ENCODE measurements at regions not wholly inside any gene's neighbourhood (a gene's known extent, or its start where the extent isn't known, plus 50 kb on each side); places are given as distances from the start of the nearest gene placed in this dataset.
"Not testable (repeated sequence)": the region's sequence is repeated elsewhere in the genome, so short reads cannot be mapped to it uniquely, and the experiment has no call there.

GRCh38 chr10:124172181-124172916, 79.0 kb upstream of the CHST15 start:
- no peak for DNase-seq
- H3K9me3 Mint-ChIP-seq = no peaks in the 10 kb centered on the region
- no peaks in the 10 kb centered on the region for H3K36me3 Mint-ChIP-seq
- H3K4me1 Mint-ChIP-seq = peaks cover 13 to 19% (median 15%) of the 10 kb centered on the region in 3 donors
- peak overlapping the region in 1 of 6 donors; percentile 10 for H3K27ac Mint-ChIP-seq
- ATAC-seq (ENCODE audit: low read depth in 2 of 2) = no peak
- H3K4me3 Mint-ChIP-seq = no peak overlapping the region
- H3K27me3 Mint-ChIP-seq = peaks cover 3 to 22% (median 16%) of the 10 kb centered on the region in 3 donors

- Mint-ChIP-seq H3K9me3 (no peaks in the 10 kb centered on the region), H3K4me3 (no peak overlapping the region), H3K36me3 (no peaks in the 10 kb centered on the region), H3K27ac (peak overlapping the region in 1 of 6 donors; percentile 53), H3K4me1 (peaks cover 11 to 15% (median 13%) of the 10 kb centered on the region in 3 donors), H3K27me3 (peaks cover 0 to 16% (median 12%) of the 10 kb centered on the region in 3 donors)
- ATAC-seq (ENCODE audit: low read depth in 2 of 2) (no peak), DNase-seq (no peak)
Measured at GRCh38 chr10:124171561-124171960, 78.2 kb upstream of the CHST15 start.

- no peak for DNase-seq
- H3K27me3 Mint-ChIP-seq = peaks cover 0 to 9% (median 5%) of the 10 kb centered on the region in 3 donors
- no peak overlapping the region for H3K27ac Mint-ChIP-seq
- no peak for ATAC-seq (ENCODE audit: low read depth in 2 of 2)
- H3K4me1 Mint-ChIP-seq = peaks cover 1 to 7% (median 6%) of the 10 kb centered on the region in 3 donors
- H3K4me3 Mint-ChIP-seq = no peak overlapping the region
- H3K9me3 Mint-ChIP-seq = no peaks in the 10 kb centered on the region
- no peaks in the 10 kb centered on the region for H3K36me3 Mint-ChIP-seq
Measured at GRCh38 chr10:124170631-124171030, 77.2 kb upstream of the CHST15 start.

GRCh38 chr10:124168991-124169802, 75.8 kb upstream of the CHST15 start:
- Mint-ChIP-seq H3K4me3 (no peak overlapping the region), H3K36me3 (no peaks in the 10 kb centered on the region), H3K4me1 (peaks cover 0 to 4% (median 4%) of the 10 kb centered on the region in 3 donors), H3K27ac (peak overlapping the region in 2 of 6 donors; percentile 66 to 72), H3K27me3 (peaks cover 0 to 7% (median 4%) of the 10 kb centered on the region in 3 donors), H3K9me3 (no peaks in the 10 kb centered on the region)
- ATAC-seq (ENCODE audit: low read depth in 2 of 2) (no peak), DNase-seq (no peak)

GRCh38 chr10:124168581-124168980, 75.2 kb upstream of the CHST15 start:
- Mint-ChIP-seq H3K27ac (no peak overlapping the region), H3K9me3 (no peaks in the 10 kb centered on the region), H3K4me3 (no peak overlapping the region), H3K4me1 (peaks cover 0 to 4% (median 4%) of the 10 kb centered on the region in 3 donors), H3K36me3 (no peaks in the 10 kb centered on the region), H3K27me3 (peaks cover 1 to 4% (median 4%) of the 10 kb centered on the region in 3 donors)
- ATAC-seq (ENCODE audit: low read depth in 2 of 2) (no peak), DNase-seq (no peak)

GRCh38 chr10:124167925-124168324, 74.5 kb upstream of the CHST15 start:
- not testable (repeated sequence) for H3K4me1 Mint-ChIP-seq; H3K27me3 Mint-ChIP-seq; H3K27ac Mint-ChIP-seq; H3K4me3 Mint-ChIP-seq; H3K36me3 Mint-ChIP-seq; H3K9me3 Mint-ChIP-seq; DNase-seq; ATAC-seq (ENCODE audit: low read depth in 2 of 2)

GRCh38 chr10:124166431-124167125, 73.2 kb upstream of the CHST15 start:
- Mint-ChIP-seq H3K9me3 (no peaks in the 10 kb centered on the region), H3K4me1 (peaks cover 0 to 10% (median 0%) of the 10 kb centered on the region in 3 donors), H3K27ac (peak overlapping the region in 1 of 6 donors; percentile 85), H3K4me3 (no peak overlapping the region), H3K36me3 (no peaks in the 10 kb centered on the region), H3K27me3 (peaks cover 5 to 10% (median 9%) of the 10 kb centered on the region in 3 donors)
- DNase-seq (no peak), ATAC-seq (ENCODE audit: low read depth in 2 of 2) (no peak)

- Mint-ChIP-seq H3K27me3 (peaks cover 5 to 14% (median 11%) of the 10 kb centered on the region in 3 donors), H3K36me3 (no peaks in the 10 kb centered on the region), H3K4me1 (peaks cover 0 to 10% (median 0%) of the 10 kb centered on the region in 3 donors), H3K4me3 (no peak overlapping the region), H3K9me3 (no peaks in the 10 kb centered on the region), H3K27ac (no peak overlapping the region)
- DNase-seq (no peak), ATAC-seq (ENCODE audit: low read depth in 2 of 2) (no peak)
Measured at GRCh38 chr10:124165827-124166226, 72.4 kb upstream of the CHST15 start.

GRCh38 chr10:124165311-124165710, 71.9 kb upstream of the CHST15 start:
- Mint-ChIP-seq H3K4me1 (peaks cover 0 to 10% (median 0%) of the 10 kb centered on the region in 3 donors), H3K9me3 (no peaks in the 10 kb centered on the region), H3K27ac (no peak overlapping the region), H3K4me3 (peak overlapping the region in 1 of 8 donors; percentile 48), H3K36me3 (no peaks in the 10 kb centered on the region), H3K27me3 (peaks cover 5 to 15% (median 13%) of the 10 kb centered on the region in 3 donors)
- ATAC-seq (ENCODE audit: low read depth in 2 of 2) = no peak
- DNase-seq = no peak

- H3K27ac Mint-ChIP-seq = peak overlapping the region in 1 of 6 donors; percentile 19
- no peaks in the 10 kb centered on the region for H3K9me3 Mint-ChIP-seq
- H3K4me3 Mint-ChIP-seq = no peak overlapping the region
- peaks cover 0 to 10% (median 0%) of the 10 kb centered on the region in 3 donors for H3K4me1 Mint-ChIP-seq
- peaks cover 9 to 22% (median 19%) of the 10 kb centered on the region in 3 donors for H3K27me3 Mint-ChIP-seq
- no peaks in the 10 kb centered on the region for H3K36me3 Mint-ChIP-seq
- ATAC-seq (ENCODE audit: low read depth in 2 of 2) (no peak), DNase-seq (no peak)
Measured at GRCh38 chr10:124164264-124164663, 70.9 kb upstream of the CHST15 start.

GRCh38 chr10:124162774-124163354, 69.5 kb upstream of the CHST15 start:
- Mint-ChIP-seq H3K27me3 (peaks cover 10 to 22% (median 19%) of the 10 kb centered on the region in 3 donors), H3K4me3 (no peak overlapping the region), H3K36me3 (no peaks in the 10 kb centered on the region), H3K4me1 (peaks cover 0 to 10% (median 0%) of the 10 kb centered on the region in 3 donors), H3K27ac (no peak overlapping the region), H3K9me3 (peaks cover 0 to 2% (median 0%) of the 10 kb centered on the region in 7 donors)
- no peak for ATAC-seq (ENCODE audit: low read depth in 2 of 2)
- no peak for DNase-seq

GRCh38 chr10:124162136-124162535, 68.7 kb upstream of the CHST15 start:
- Mint-ChIP-seq H3K4me1 (peaks cover 0 to 10% (median 0%) of the 10 kb centered on the region in 3 donors), H3K4me3 (no peak overlapping the region), H3K27me3 (peaks cover 14 to 22% (median 19%) of the 10 kb centered on the region in 3 donors), H3K9me3 (peaks cover 0 to 4% (median 0%) of the 10 kb centered on the region in 7 donors), H3K27ac (peak overlapping the region in 1 of 6 donors; percentile 78), H3K36me3 (no peaks in the 10 kb centered on the region)
- ATAC-seq (ENCODE audit: low read depth in 2 of 2) (no peak), DNase-seq (no peak)

GRCh38 chr10:124161601-124162000, 68.2 kb upstream of the CHST15 start:
- no peak for ATAC-seq (ENCODE audit: low read depth in 2 of 2)
- peaks cover 14 to 22% (median 19%) of the 10 kb centered on the region in 3 donors for H3K27me3 Mint-ChIP-seq
- H3K36me3 Mint-ChIP-seq = no peaks in the 10 kb centered on the region
- peak overlapping the region in 1 of 6 donors; percentile 3 for H3K27ac Mint-ChIP-seq
- H3K4me1 Mint-ChIP-seq = peaks cover 0 to 10% (median 0%) of the 10 kb centered on the region in 3 donors
- peaks cover 0 to 4% (median 0%) of the 10 kb centered on the region in 7 donors for H3K9me3 Mint-ChIP-seq
- DNase-seq = no peak
- H3K4me3 Mint-ChIP-seq = no peak overlapping the region

Data from naive B cell (primary cell).